K562 (cell line): ENCODE measurements at regions not wholly inside any gene's neighbourhood (a gene's known extent, or its start where the extent isn't known, plus 50 kb on each side); places are given as distances from the start of the nearest gene placed in this dataset.

Experiments
- ATAC-seq: fragments of 200-7000 bp; cut with Tn5 transposase; 3 replicates; pipeline ENCODE4 v1.9.1; 2020; ENCODE audit warnings: moderate library complexity
- BruUV-seq: library from RNA; stranded (reverse); fragments of 400-500 nt; replicated peaks from 2 replicates; lab custom pipeline; 2021; lab: Mats Ljungman, UMichigan
- CTCF ChIA-PET: fragments of 300-600 bp; formaldehyde crosslinking; extraction: SDS; loops from one replicate; lab custom pipeline; 2021; ENCODE audit warnings: low intra/inter-chr PET ratio; lab: Yijun Ruan, JAX
- POLR2A ChIA-PET: fragments of 300-600, 350-650 bp; sonication (Branson Sonifier 250); formaldehyde crosslinking; extraction: SDS; loops from one replicate; lab custom pipeline; 2021; ENCODE audit warnings: antibody characterized with exemption, inconsistent platforms; lab: Yijun Ruan, JAX
- DNase-seq, 4 experiments: peaks; one replicate each; pipeline versions ENCODE4 v3.0.0 to v3.0.0-alpha.2; 2011 to 2018; ENCODE audit warnings: low spot score in 3 of 4, mixed read lengths in 3 of 4; ENCODE audit errors: extremely low read depth in 1 of 4
- FAIRE-seq: peaks from 2 replicates; lab custom pipeline; 2011; peaks lifted over from hg19 to GRCh38; lab: Jason Lieb, UNC
- H2AFZ ChIP-seq: 2 replicates; pipeline ENCODE4 v1.6.0; 2011; ENCODE audit warnings: low read depth, low read length, control low read depth, inconsistent platforms
- H3K27ac ChIP-seq: fragments of 200-600 bp; 3 replicates; pipeline ENCODE4 v1.8.0; 2011; ENCODE audit warnings: low read depth, mild to moderate bottlenecking, control low read depth, inconsistent platforms, low read length, moderate library complexity, mixed read lengths; ENCODE audit errors: extremely low read depth
- H3K27me3 ChIP-seq, 2 experiments: fragments of 300-600 bp in 1 of 2; 2 replicates in 1 of 2; 3 replicates in 1 of 2; pipeline versions ENCODE4 v1.6.0 to v1.8.0; 2011; ENCODE audit warnings: inconsistent platforms in 2 of 2, low read length in 2 of 2, mild to moderate bottlenecking in 1 of 2, mixed read lengths in 1 of 2, moderate library complexity in 1 of 2; ENCODE audit not compliant: control insufficient read depth in 2 of 2, insufficient read depth in 2 of 2
- H3K36me3 ChIP-seq: fragments of 300-600 bp; 3 replicates; pipeline ENCODE4 v1.8.0; 2011; ENCODE audit warnings: mild to moderate bottlenecking, low read length, inconsistent platforms; ENCODE audit not compliant: control insufficient read depth, insufficient read depth
- H3K4me1 ChIP-seq, 2 experiments: fragments of 200-600 bp in 1 of 2; replicated peaks in 1 of 2; 2 replicates in 1 of 2; 3 replicates in 1 of 2; pipeline versions ENCODE4 v1.5.1 to v1.8.0; 2011; ENCODE audit warnings: inconsistent platforms in 2 of 2, low read length in 2 of 2, mild to moderate bottlenecking in 1 of 2, mixed read lengths in 1 of 2, moderate library complexity in 1 of 2; ENCODE audit not compliant: control insufficient read depth in 2 of 2, insufficient read depth in 2 of 2
- H3K4me2 ChIP-seq: 2 replicates; pipeline ENCODE4 v1.6.1; 2011; ENCODE audit warnings: low read length, control low read depth, inconsistent platforms, mixed read lengths; ENCODE audit not compliant: insufficient read depth
- H3K4me3 ChIP-seq: fragments of 200-600 bp; sonication (generic), shearing (Covaris generic); 2 replicates; pipeline ENCODE4 v1.5.1; 2016; ENCODE audit warnings: control low read depth, inconsistent platforms
- H3K79me2 ChIP-seq: fragments of 200-600 bp; 3 replicates; pipeline ENCODE4 v1.8.0; 2011; ENCODE audit warnings: low read length, inconsistent platforms; ENCODE audit not compliant: control insufficient read depth, insufficient read depth
- H3K9ac ChIP-seq, 2 experiments: 2 replicates each; pipeline versions ENCODE4 v1.6.0 to v1.6.1; 2011; ENCODE audit warnings: low read depth in 2 of 2, low read length in 2 of 2, control low read depth in 1 of 2, inconsistent platforms in 1 of 2, mild to moderate bottlenecking in 1 of 2, mixed read lengths in 1 of 2; ENCODE audit not compliant: insufficient read depth in 1 of 2
- H3K9me1 ChIP-seq: one replicate; pipeline ENCODE4 v1.6.0; 2011; ENCODE audit warnings: inconsistent platforms, mild to moderate bottlenecking, low read length, moderate library complexity; ENCODE audit not compliant: control insufficient read depth, insufficient read depth
- H3K9me3 ChIP-seq: replicated peaks from 2 replicates; pipeline ENCODE4 v1.5.1; 2011; ENCODE audit warnings: low read depth, low read length, inconsistent platforms; ENCODE audit not compliant: control insufficient read depth, insufficient read depth
- H4K20me1 ChIP-seq: replicated peaks from 2 replicates; pipeline ENCODE4 v1.6.1; 2011; ENCODE audit warnings: low read length, inconsistent platforms, mixed read lengths; ENCODE audit not compliant: control insufficient read depth, insufficient read depth
- AFF4 ChIP-seq: sonication (generic); formaldehyde crosslinking; IDR thresholded peaks from 2 replicates; pipeline ENCODE4 v1.8.0; 2023; ENCODE audit warnings: mild to moderate bottlenecking, missing genetic modification reagents
- ARHGAP35 ChIP-seq: fragments of 450-650 bp; IDR thresholded peaks from 2 replicates; pipeline ENCODE4 v1.6.1; 2018; ENCODE audit not compliant: partially characterized antibody
- CBX2 ChIP-seq: fragments of 200-600 bp; sonication (generic); IDR thresholded peaks from one replicate; pipeline ENCODE4 v1.6.1; 2012; ENCODE audit warnings: mild to moderate bottlenecking, low read length, inconsistent platforms; ENCODE audit not compliant: insufficient read depth, poor library complexity, severe bottlenecking
- GTF2A2 ChIP-seq: IDR thresholded peaks from 2 replicates; pipeline ENCODE4 v1.6.1; 2016; ENCODE audit warnings: mild to moderate bottlenecking, missing genetic modification characterization, missing compliant biosample characterization
- SUPT5H ChIP-seq: fragments of 450-650 bp; IDR thresholded peaks from 2 replicates; pipeline ENCODE4 v1.6.1; 2016
- ZBTB8A ChIP-seq: fragments of 450-650 bp; IDR thresholded peaks from 2 replicates; pipeline ENCODE4 v1.6.1; 2018; ENCODE audit warnings: mild to moderate bottlenecking, moderate library complexity; ENCODE audit not compliant: partially characterized antibody
- ZNF311 ChIP-seq: fragments of 250-450 bp; sonication (Bioruptor Pico); IDR thresholded peaks from 2 replicates; pipeline ENCODE4 v1.4.0; 2020; ENCODE audit warnings: mild to moderate bottlenecking, moderate library complexity
- ZNF444 ChIP-seq: fragments of 250-450 bp; sonication (Bioruptor Pico); IDR thresholded peaks from 2 replicates; pipeline ENCODE4 v1.4.0; 2020; ENCODE audit warnings: mild to moderate bottlenecking, moderate library complexity
- ZNF586 ChIP-seq: fragments of 450-650 bp; formaldehyde crosslinking; conservative IDR thresholded peaks from 2 replicates; pipeline ENCODE4 v1.4.0; 2020; ENCODE audit warnings: mild to moderate bottlenecking, moderate library complexity
- ZNF77 ChIP-seq: fragments of 250-450 bp; sonication (Bioruptor Pico); IDR thresholded peaks from 2 replicates; pipeline ENCODE4 v1.5.0; 2020
- WGBS: fragments of 100-300 bp; shearing (Covaris generic); methylation state at CpG from one replicate; pipeline ENCODE4 v1.1.6; 2016; ENCODE audit warnings: low coverage, mixed read lengths; ENCODE audit not compliant: insufficient coverage; ENCODE audit errors: missing lambda C conversion rate; 5-methylcytosine and 5-hydroxymethylcytosine counted together
- in situ Hi-C: fragments of 300-500 bp; cut with MboI; formaldehyde crosslinking; loops from 4 replicates; pipeline ENCODE4 v1.15.0; 2018; ENCODE audit warnings: inconsistent platforms, mixed read lengths
- intact Hi-C: fragments of 100-400 bp; cut with micrococcal nuclease; formaldehyde crosslinking; loops from 2 replicates; pipeline ENCODE4 v1.14.2; 2022
- TF ChIP-seq, protein P1 (sequence below): fragments of 250-450 bp; sonication (Bioruptor Pico); IDR thresholded peaks from 2 replicates; pipeline ENCODE4 v1.4.0; 2020; ENCODE audit warnings: mild to moderate bottlenecking, moderate library complexity
- TF ChIP-seq, protein P2 (sequence below): sonication (generic); IDR thresholded peaks from 2 replicates; pipeline ENCODE4 v1.6.1; 2016
- TF ChIP-seq, protein P3 (sequence below): fragments of 250-450 bp; sonication (Bioruptor Pico); IDR thresholded peaks from 2 replicates; pipeline ENCODE4 v1.9.0; 2021; ENCODE audit warnings: mild to moderate bottlenecking, inconsistent platforms
- TF ChIP-seq, protein P4 (sequence below): fragments of 250-450 bp; sonication (Bioruptor Pico); IDR thresholded peaks from 2 replicates; pipeline ENCODE4 v1.5.0; 2021

DNA sequence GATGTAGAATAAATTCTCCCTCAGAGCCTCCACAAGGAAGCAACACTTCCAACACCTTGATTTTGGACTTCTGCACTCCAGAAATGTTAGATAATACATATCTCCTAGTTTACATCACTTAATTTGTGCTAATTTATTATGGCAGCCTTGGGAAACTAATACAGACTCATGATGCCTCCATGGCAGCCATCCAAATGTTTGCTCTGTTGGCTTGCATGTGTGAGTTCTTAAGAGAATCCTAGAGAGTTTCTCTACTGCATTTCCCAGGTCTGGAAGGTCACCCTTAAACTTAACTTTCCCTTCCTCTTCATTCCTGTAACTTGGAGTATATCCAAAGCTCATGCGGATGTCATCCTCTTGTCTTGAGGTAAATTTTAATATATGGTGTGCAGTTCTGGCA is 956.1 kb downstream of the ADGRL3 start:
- Histone ChIP-seq H3K27ac (no peak overlapping the region), H3K4me2 (no peak overlapping the region), H3K9me3 (no peaks in the 10 kb centered on the region), H3K4me1 (no peaks in the 10 kb centered on the region), H3K36me3 (no peaks in the 10 kb centered on the region), H3K27me3 (no peaks in the 10 kb centered on the region), H3K9me1 (no peaks in the 10 kb centered on the region), H4K20me1 (no peaks in the 10 kb centered on the region), H3K4me3 (no peak overlapping the region), H3K79me2 (no peaks in the 10 kb centered on the region), H3K9ac (no peak overlapping the region), H2AFZ (no peak overlapping the region)
- intact Hi-C loops: no loop called here
- ChIA-PET CTCF (no interaction called here), POLR2A (no interaction called here)
- DNase-seq (no peak), FAIRE-seq (no peak), ATAC-seq (no peak)
- in situ Hi-C loops: no loop called here
- WGBS: 22% methylated on average over 1 of the region's 1 CpG
- no TSS peak for BruUV-seq
- TF ChIP-seq ARHGAP35 (no peak), SUPT5H (no peak), ZBTB8A (no peak), GTF2A2 (tag) (no peak), ZNF77 (CRISPR knock-in tag) (no peak), CBX2 (no peak), AFF4 (no peak), ZNF586 (no peak), ZNF311 (CRISPR knock-in tag) (no peak), ZNF444 (no peak)
- TF ChIP-seq, protein P1, sequence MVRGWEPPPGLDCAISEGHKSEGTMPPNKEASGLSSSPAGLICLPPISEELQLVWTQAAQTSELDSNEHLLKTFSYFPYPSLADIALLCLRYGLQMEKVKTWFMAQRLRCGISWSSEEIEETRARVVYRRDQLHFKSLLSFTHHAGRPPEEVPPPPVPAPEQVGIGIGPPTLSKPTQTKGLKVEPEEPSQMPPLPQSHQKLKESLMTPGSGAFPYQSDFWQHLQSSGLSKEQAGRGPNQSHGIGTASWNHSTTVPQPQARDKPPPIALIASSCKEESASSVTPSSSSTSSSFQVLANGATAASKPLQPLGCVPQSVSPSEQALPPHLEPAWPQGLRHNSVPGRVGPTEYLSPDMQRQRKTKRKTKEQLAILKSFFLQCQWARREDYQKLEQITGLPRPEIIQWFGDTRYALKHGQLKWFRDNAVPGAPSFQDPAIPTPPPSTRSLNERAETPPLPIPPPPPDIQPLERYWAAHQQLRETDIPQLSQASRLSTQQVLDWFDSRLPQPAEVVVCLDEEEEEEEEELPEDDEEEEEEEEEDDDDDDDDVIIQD (CRISPR knock-in tag): no peak
- TF ChIP-seq, protein P2, sequence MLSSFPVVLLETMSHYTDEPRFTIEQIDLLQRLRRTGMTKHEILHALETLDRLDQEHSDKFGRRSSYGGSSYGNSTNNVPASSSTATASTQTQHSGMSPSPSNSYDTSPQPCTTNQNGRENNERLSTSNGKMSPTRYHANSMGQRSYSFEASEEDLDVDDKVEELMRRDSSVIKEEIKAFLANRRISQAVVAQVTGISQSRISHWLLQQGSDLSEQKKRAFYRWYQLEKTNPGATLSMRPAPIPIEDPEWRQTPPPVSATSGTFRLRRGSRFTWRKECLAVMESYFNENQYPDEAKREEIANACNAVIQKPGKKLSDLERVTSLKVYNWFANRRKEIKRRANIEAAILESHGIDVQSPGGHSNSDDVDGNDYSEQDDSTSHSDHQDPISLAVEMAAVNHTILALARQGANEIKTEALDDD: no peak
- TF ChIP-seq, protein P3, sequence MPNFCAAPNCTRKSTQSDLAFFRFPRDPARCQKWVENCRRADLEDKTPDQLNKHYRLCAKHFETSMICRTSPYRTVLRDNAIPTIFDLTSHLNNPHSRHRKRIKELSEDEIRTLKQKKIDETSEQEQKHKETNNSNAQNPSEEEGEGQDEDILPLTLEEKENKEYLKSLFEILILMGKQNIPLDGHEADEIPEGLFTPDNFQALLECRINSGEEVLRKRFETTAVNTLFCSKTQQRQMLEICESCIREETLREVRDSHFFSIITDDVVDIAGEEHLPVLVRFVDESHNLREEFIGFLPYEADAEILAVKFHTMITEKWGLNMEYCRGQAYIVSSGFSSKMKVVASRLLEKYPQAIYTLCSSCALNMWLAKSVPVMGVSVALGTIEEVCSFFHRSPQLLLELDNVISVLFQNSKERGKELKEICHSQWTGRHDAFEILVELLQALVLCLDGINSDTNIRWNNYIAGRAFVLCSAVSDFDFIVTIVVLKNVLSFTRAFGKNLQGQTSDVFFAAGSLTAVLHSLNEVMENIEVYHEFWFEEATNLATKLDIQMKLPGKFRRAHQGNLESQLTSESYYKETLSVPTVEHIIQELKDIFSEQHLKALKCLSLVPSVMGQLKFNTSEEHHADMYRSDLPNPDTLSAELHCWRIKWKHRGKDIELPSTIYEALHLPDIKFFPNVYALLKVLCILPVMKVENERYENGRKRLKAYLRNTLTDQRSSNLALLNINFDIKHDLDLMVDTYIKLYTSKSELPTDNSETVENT: no peak
- TF ChIP-seq, protein P4, sequence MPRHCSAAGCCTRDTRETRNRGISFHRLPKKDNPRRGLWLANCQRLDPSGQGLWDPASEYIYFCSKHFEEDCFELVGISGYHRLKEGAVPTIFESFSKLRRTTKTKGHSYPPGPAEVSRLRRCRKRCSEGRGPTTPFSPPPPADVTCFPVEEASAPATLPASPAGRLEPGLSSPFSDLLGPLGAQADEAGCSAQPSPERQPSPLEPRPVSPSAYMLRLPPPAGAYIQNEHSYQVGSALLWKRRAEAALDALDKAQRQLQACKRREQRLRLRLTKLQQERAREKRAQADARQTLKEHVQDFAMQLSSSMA: no peak
